Astrocyte of the cerebellum (primary cell): ENCODE measurements at regions not wholly inside any gene's neighbourhood (a gene's known extent, or its start where the extent isn't known, plus 50 kb on each side); places are given as distances from the start of the nearest gene placed in this dataset.

ENCODE experiments used
- DNase-seq: peaks from one replicate; pipeline ENCODE4 v3.0.0-alpha.2; 2011; ENCODE audit warnings: low read depth
- H3K4me3 ChIP-seq: 2 replicates; pipeline ENCODE4 v1.5.1; 2011; ENCODE audit warnings: mild to moderate bottlenecking, low read depth, low read length, moderate library complexity
- in situ Hi-C: cut with HindIII; loops from 2 replicates; pipeline ENCODE4 v1.10.0; 2017; ENCODE audit warnings: low sequenced_read_pairs
- TF ChIP-seq, protein P1 (sequence below): IDR thresholded peaks from 2 replicates; pipeline ENCODE4 v1.5.1; 2012; ENCODE audit warnings: low read length, low read depth, moderate library complexity, mild to moderate bottlenecking; ENCODE audit errors: missing control alignments

DNA sequence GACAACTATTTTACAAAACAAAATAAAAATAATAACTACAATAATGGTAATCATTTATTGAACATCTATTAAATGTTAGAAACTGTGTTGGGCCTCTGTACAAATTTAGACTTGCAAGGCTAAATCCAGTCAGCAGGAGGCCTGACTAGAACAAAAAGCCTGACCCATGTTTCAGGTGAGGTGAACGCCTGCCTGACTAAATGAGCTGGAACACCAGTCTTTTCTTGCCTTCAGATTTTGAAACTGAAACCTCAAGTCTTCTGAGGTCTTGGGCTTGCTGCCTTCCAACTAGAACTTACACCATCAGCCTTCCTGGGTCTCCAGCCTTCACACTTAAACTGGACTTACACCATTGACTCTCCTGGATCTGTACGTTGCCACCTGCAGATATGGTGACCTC lies 706.9 kb downstream of the TBL1XR1 start:
- TF ChIP-seq, protein P1, sequence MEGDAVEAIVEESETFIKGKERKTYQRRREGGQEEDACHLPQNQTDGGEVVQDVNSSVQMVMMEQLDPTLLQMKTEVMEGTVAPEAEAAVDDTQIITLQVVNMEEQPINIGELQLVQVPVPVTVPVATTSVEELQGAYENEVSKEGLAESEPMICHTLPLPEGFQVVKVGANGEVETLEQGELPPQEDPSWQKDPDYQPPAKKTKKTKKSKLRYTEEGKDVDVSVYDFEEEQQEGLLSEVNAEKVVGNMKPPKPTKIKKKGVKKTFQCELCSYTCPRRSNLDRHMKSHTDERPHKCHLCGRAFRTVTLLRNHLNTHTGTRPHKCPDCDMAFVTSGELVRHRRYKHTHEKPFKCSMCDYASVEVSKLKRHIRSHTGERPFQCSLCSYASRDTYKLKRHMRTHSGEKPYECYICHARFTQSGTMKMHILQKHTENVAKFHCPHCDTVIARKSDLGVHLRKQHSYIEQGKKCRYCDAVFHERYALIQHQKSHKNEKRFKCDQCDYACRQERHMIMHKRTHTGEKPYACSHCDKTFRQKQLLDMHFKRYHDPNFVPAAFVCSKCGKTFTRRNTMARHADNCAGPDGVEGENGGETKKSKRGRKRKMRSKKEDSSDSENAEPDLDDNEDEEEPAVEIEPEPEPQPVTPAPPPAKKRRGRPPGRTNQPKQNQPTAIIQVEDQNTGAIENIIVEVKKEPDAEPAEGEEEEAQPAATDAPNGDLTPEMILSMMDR, result no peak
- in situ Hi-C loops, result no loop called here
- no peak for DNase-seq
- no peak overlapping the region for H3K4me3 ChIP-seq

GRCh38 chr3:176479248-176479647 lies 718.0 kb downstream of the TBL1XR1 start:
- no peak for DNase-seq
- TF ChIP-seq, protein P1, result no peak
- in situ Hi-C loops, result no loop called here
- no peak overlapping the region for H3K4me3 ChIP-seq

DNA sequence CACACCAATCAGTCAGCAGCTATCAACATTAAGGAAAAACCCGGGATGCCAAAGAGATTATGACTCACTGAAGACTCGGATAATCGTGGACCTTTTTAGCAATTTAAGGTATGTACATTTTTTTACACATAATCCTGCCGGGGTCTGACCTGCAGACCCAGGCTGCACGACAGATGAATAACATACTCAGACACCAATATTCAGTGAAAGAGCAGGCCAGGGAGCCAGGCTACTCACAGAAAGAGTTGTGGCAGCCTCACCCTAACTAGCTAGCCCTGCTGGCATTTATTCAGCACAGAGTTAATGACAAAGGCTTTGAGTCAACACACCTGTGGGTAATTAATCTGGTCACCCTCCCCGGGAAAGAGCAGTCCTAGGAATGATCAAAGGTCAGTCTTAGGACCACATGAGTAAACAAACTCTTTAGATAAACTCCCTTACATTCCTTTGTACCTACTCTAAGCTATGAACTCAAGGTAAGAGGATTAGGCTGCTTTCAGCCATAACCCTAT lies 727.5 kb downstream of the TBL1XR1 start:
- DNase-seq, result no peak
- TF ChIP-seq, protein P1, result no peak
- no peak overlapping the region for H3K4me3 ChIP-seq
- in situ Hi-C loops, result no loop called here

DNA sequence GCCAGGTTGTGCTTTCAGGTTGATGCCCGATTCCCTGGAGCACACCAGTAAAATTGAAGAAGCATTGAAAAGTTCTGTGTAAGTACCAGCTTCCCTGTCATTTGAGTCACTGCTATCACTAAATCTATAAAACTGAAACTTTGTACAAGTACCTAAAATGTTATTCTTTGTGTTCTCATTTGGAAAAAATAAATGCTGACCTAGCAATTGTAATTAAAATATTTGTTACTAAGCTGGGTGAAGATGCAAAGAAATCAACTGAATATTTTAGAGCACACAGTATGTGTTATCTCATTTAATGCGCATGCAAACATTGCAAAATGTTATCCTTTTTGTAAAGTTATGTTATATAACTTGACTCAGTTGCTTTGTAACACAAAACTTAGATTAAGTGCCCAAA lies 733.7 kb downstream of the TBL1XR1 start:
- no peak overlapping the region for H3K4me3 ChIP-seq
- no peak for DNase-seq
- in situ Hi-C loops, result no loop called here
- TF ChIP-seq, protein P1, result no peak

DNA sequence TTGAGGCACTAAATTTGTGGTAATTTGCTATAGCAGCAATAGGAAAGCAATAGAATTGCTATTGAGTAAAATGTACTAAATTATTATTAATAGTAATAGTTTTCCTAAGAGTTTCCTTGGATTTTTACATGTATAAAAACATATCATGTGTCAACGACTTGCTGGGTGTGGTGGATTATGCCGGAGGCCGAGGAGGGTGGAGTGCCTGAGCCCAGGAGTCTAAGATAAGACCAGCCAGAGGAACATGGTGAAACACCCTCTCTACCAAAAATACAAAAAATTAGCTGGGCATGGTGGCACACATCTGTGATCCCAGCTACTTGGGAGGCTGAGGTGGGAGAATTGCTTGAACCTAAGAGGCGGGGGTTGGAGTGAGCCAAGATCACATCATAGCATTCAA lies 749.9 kb downstream of the TBL1XR1 start:
- H3K4me3 ChIP-seq, result no peak overlapping the region
- TF ChIP-seq, protein P1, result no peak
- in situ Hi-C loops, result no loop called here
- DNase-seq, result no peak

DNA sequence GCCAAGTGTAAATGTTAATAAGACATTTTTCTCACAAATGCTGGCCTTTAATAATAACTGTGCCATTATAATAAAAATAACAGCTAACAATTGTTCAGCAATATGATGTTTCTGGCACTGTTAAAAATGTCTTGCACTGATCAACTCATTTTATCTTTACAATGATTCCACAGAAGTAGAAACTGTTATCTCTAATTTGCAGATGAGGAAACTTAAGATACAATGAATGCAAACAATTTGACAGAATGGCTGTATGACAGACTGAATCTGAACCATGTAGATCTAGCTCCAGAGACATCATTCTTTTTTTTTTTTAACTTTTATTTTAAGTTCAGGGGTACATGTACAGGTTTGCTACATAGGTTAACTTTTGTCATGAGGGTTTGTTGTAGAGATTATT lies 755.0 kb downstream of the TBL1XR1 start:
- in situ Hi-C loops, result no loop called here

More for the DNA sequence above, 755.0 kb downstream of the TBL1XR1 start:
- no peak overlapping the region for H3K4me3 ChIP-seq
- TF ChIP-seq, protein P1, result no peak
- DNase-seq, result no peak
